ENCODE measurements at regions not wholly inside any gene's neighbourhood (a gene's known extent, or its start where the extent isn't known, plus 50 kb on each side); places are given as distances from the start of the nearest gene placed in this dataset.

DNA sequence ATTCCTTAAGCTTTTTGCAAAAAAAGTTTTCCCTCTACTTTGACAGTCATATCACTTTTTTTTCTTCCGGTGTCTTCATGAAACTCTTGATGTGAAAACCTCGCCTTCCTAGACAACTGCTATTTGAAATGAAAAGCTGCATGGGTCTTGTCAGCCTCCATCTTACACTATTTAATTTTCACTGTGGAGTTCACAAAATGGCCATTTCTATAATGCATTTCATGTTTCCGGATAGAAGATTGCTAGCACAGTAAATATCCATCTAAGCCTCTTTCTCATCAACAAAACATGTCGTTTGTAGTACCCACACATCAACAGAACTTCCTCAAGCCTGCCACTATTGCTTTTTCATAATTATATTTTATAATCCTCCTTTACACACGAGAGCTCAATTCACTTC, 204.9 kb upstream of the ID4 start:
- no peaks in the 10 kb centered on the region for H3K36me3 Mint-ChIP-seq (ENCODE audit: low read depth)
- TF ChIP-seq, protein P1, sequence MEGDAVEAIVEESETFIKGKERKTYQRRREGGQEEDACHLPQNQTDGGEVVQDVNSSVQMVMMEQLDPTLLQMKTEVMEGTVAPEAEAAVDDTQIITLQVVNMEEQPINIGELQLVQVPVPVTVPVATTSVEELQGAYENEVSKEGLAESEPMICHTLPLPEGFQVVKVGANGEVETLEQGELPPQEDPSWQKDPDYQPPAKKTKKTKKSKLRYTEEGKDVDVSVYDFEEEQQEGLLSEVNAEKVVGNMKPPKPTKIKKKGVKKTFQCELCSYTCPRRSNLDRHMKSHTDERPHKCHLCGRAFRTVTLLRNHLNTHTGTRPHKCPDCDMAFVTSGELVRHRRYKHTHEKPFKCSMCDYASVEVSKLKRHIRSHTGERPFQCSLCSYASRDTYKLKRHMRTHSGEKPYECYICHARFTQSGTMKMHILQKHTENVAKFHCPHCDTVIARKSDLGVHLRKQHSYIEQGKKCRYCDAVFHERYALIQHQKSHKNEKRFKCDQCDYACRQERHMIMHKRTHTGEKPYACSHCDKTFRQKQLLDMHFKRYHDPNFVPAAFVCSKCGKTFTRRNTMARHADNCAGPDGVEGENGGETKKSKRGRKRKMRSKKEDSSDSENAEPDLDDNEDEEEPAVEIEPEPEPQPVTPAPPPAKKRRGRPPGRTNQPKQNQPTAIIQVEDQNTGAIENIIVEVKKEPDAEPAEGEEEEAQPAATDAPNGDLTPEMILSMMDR (IDR thresholded peaks at IDR 0.05): no peak
- no peaks in the 10 kb centered on the region for H3K4me1 Mint-ChIP-seq
- no peak overlapping the region for H3K27ac Mint-ChIP-seq
- no peaks in the 10 kb centered on the region for H3K27me3 Mint-ChIP-seq (ENCODE audit: low read depth, poor library complexity)
- H3K9me3 Mint-ChIP-seq: no peaks in the 10 kb centered on the region
- H3K4me3 Mint-ChIP-seq: no peak overlapping the region
- DNase-seq: no peak

DNA sequence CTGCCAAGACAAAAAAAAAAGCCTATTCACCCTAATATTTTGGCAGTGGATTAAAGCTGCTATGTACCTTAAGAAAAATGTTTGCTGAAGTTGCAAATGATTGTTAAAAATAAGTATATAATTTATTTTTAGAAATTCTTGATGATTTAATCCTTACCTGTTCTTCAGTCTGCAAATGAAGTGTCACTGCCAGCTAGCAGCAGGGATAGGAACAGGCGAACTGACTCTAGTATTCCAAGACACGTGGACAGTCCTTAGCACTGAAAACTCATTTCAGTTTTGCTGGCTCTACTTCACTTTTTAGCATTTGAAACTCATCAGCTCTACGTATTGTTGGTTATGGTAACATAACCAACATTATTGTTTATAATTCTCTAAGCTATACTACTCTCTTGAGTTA, 204.4 kb upstream of the ID4 start:
- TF ChIP-seq, protein P1 (IDR thresholded peaks at IDR 0.05): no peak
- H3K27ac Mint-ChIP-seq: no peak overlapping the region
- no peaks in the 10 kb centered on the region for H3K27me3 Mint-ChIP-seq (ENCODE audit: low read depth, poor library complexity)

DNA sequence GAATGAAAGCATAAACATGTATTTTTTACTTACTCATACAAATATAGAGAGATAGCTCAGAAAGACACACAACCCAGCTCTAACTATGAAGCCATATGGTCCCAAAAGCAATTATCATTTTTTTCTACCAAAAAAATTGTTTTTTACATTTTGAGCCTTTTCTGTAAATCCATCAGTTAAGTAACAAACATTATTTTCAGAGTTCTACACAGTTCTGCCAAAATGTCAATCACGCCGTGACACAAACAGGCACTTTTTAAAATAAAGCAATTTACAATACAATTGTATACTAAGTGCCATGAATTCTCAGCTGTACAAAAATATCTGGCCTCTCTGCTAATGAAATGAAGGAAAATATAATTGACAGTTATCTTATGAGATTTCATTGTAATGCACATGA, 201.4 kb upstream of the ID4 start:
- H3K9me3 Mint-ChIP-seq: no peaks in the 10 kb centered on the region
- TF ChIP-seq, protein P1 (IDR thresholded peaks at IDR 0.05): no peak
- no peak overlapping the region for H3K4me3 Mint-ChIP-seq
- H3K36me3 Mint-ChIP-seq (ENCODE audit: low read depth): no peaks in the 10 kb centered on the region
- H3K4me1 Mint-ChIP-seq: no peaks in the 10 kb centered on the region
- H3K27me3 Mint-ChIP-seq (ENCODE audit: low read depth, poor library complexity): no peaks in the 10 kb centered on the region
- H3K27ac Mint-ChIP-seq: no peak overlapping the region
- DNase-seq: no peak

More for the DNA sequence above, 204.4 kb upstream of the ID4 start:
- no peak for DNase-seq
- no peaks in the 10 kb centered on the region for H3K9me3 Mint-ChIP-seq
- H3K36me3 Mint-ChIP-seq (ENCODE audit: low read depth): no peaks in the 10 kb centered on the region
- no peak overlapping the region for H3K4me3 Mint-ChIP-seq
- no peaks in the 10 kb centered on the region for H3K4me1 Mint-ChIP-seq

DNA sequence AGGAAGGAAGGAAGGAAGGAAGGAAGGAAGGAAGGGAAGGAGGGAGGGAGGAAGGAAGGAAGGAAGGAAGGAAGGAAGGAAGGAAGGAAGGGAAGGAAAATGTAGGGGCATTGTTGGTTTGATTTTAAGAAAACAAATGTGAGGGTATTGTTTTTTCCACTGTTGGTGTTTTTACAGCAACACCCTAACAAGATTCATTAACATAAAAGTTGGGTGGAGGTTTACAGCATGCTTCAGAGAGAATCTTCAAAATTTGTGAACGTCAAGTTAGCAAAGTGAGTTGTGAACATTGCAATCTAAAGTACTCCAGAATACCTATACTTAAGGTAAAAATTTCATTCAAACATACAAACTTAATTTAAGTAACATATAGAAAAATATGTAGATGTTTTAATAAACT, 200.2 kb upstream of the ID4 start:
- TF ChIP-seq, protein P1 (IDR thresholded peaks at IDR 0.05): no peak
- DNase-seq: no peak
- H3K27ac Mint-ChIP-seq: no peak overlapping the region
- H3K4me1 Mint-ChIP-seq: no peaks in the 10 kb centered on the region
- H3K9me3 Mint-ChIP-seq: no peaks in the 10 kb centered on the region
- no peaks in the 10 kb centered on the region for H3K36me3 Mint-ChIP-seq (ENCODE audit: low read depth)
- no peaks in the 10 kb centered on the region for H3K27me3 Mint-ChIP-seq (ENCODE audit: low read depth, poor library complexity)
- H3K4me3 Mint-ChIP-seq: no peak overlapping the region

DNA sequence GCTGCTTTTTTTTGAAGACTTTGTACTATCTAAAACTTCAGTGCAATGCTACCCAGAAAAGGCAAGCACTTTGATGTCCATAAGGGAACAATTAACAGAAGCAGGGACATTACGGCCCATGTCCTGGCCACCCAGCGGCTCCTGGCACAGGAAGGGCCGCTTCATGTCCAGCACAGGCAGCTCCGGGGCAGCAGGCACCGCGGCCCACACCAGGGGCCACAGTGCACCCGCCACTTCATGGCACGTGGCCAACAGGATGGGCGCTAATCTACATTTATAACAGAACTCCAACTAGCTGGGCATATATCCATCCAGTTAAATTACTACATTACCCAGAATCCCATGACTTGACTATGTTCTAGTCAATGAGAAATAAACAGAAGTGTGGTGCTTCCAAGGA, 198.2 kb upstream of the ID4 start:
- TF ChIP-seq, protein P1 (IDR thresholded peaks at IDR 0.05): no peak
- no peaks in the 10 kb centered on the region for H3K9me3 Mint-ChIP-seq

DNA sequence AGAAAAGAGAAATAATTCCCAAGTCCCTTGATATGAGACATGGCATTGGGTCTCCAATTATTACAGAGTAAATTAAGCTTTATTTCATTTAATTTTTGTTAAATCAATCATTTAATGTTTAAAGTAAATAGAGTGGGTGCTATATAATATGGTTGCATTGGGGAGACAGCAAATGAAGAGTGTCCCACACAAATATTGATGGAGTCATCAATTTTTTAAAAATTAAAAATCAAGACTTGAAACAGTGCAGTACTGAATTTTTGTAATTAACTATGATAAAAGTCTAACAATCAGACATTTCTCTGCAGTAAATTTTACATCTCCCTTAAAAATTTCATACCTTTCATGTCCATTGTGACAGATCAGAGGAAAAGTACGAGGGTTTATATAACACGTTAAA, 193.9 kb upstream of the ID4 start:
- H3K27me3 Mint-ChIP-seq (ENCODE audit: low read depth, poor library complexity): no peaks in the 10 kb centered on the region
- H3K9me3 Mint-ChIP-seq: no peaks in the 10 kb centered on the region
- no peaks in the 10 kb centered on the region for H3K36me3 Mint-ChIP-seq (ENCODE audit: low read depth)
- DNase-seq: no peak
- H3K4me3 Mint-ChIP-seq: no peak overlapping the region
- H3K27ac Mint-ChIP-seq: no peak overlapping the region
- H3K4me1 Mint-ChIP-seq: no peaks in the 10 kb centered on the region
- TF ChIP-seq, protein P1 (IDR thresholded peaks at IDR 0.05): no peak

More for the DNA sequence above, 198.2 kb upstream of the ID4 start:
- H3K36me3 Mint-ChIP-seq (ENCODE audit: low read depth): no peaks in the 10 kb centered on the region
- DNase-seq: no peak
- no peak overlapping the region for H3K27ac Mint-ChIP-seq
- H3K27me3 Mint-ChIP-seq (ENCODE audit: low read depth, poor library complexity): no peaks in the 10 kb centered on the region
- no peak overlapping the region for H3K4me3 Mint-ChIP-seq
- no peaks in the 10 kb centered on the region for H3K4me1 Mint-ChIP-seq

Data from nephron progenitor cell (in vitro differentiated cells).